Stimulated activated CD4-positive, alpha-beta T cell treated with anti-CD3 and anti-CD28 coated beads, Interleukin-1b, Interleukin-23, amount 100 ng/mL, for 24 hours (primary cell): ENCODE measurements at regions not wholly inside any gene's neighbourhood (a gene's known extent, or its start where the extent isn't known, plus 50 kb on each side); places are given as distances from the start of the nearest gene placed in this dataset.
"Not testable (repeated sequence)": the region's sequence is repeated elsewhere in the genome, so short reads cannot be mapped to it uniquely, and the experiment has no call there.

Experiments
- DNase-seq, 4 experiments: peaks; one replicate each; pipeline ENCODE4 v3.0.0-alpha.2; 2020; ENCODE audit warnings: low read depth in 4 of 4, low spot score in 1 of 4

GRCh38 chr1:83154306-83154705, 844.6 kb downstream of the TTLL7 start:
- not testable (repeated sequence) for DNase-seq

DNA sequence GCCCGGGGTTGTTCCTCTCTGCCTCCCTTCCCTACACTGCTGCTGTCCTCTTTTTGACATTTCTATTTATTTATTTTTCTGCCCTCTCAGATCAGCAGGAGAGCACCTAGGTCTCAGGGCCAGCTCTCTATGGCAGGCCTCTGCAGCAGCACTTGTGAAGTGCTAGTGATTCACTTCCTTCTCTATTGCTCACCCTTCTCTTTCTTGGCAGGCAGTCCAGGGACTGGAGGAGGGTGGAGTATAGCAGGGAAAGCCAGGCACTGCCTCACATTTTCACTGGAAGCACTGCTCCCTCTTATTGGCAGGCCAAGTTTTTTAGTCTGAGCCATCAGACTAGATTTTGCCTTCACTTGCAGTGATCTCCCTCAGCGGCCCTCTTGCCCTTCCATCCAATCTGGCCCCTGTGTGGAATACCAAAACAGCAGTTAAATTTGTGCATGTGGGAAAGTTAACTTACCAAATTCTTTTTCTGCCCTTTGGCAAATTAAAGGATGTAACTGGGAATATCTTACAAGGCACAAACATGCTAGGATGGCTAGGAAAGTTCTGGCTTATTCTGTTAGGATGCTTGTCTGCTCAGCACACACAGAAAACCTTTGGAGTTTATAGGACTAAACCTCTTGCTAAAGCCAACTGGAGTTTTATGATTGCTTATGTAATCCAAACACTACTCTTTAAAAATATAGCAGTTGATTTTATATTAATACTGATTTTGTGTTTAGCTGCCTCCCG, 847.6 kb downstream of the TTLL7 start:
- DNase-seq, result not testable (repeated sequence)

DNA sequence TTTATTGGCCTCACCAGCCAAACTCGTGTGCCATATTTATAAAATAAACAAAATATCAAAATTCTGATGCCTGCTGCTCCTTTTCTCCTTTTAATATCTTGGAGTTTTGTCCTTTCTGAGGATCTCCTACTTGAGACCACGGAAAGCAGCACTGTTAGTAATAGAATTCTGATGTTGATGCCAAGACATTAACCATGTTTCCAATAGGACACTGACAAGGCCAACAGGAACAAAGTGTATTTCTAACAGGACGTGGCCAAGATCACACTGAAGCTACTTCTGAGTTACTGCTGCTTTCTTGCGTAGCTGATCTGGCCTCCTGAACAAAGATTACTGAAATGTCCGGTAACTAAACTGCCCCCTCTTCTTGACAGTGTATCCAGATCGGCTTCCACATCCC, 848.5 kb downstream of the TTLL7 start:
- not testable (repeated sequence) for DNase-seq

DNA sequence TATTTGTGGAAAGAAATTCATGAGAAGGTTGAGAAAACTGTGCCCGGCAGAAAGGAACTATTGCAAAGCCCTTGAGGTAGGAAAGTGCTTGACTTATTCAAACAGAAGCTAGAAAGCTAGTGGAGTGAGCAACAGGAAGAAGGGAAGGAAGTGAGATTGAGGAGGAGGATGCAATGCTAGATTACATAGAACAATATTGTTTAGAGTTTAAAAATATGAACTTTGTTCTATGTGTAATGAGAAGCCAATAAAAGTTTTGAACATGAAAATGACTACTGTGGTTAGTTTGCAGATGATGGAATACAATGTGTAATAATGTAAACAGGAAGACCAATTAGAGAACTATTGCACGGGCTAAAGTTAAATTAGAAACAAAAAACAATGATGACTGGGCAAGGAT, 853.1 kb downstream of the TTLL7 start:
- not testable (repeated sequence) for DNase-seq

- DNase-seq, result not testable (repeated sequence)
These were observed 856.1 kb downstream of the TTLL7 start for GRCh38 chr1:83142802-83143201.

DNA sequence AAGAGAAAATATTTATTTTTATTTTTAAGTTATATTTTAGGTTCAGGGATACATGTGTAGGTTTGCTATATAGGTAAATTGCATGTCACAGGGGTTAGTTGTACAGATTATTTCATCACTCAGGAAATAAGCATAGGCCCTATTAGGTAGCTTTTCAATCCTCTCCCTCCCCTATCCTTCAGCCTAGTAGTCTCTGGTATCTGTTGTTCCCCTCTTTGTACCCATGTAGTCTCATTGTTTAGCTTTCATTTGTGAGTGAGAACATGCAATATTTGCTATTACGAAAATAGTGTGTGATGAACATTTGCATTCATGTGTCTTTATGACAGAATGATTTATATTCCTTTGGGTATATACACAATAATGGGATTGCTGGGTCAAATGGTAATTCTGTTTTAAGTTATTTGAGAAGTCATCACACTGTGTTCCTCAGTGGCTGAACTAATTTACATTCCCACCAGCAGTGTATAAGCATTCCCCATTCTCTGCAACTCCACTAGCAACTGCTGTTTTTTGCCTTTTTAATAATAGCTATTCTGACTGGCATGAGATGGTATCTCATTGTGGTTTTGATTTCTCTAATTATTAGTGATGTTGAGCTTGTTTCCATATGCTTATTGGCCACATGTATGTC, 863.3 kb downstream of the TTLL7 start:
- not testable (repeated sequence) for DNase-seq

- DNase-seq, result not testable (repeated sequence)
These were observed 864.5 kb downstream of the TTLL7 start for GRCh38 chr1:83134322-83135014.

- no peak for DNase-seq
These were observed 867.3 kb downstream of the TTLL7 start for GRCh38 chr1:83131692-83131955.

- DNase-seq, result no peak
These were observed 867.8 kb downstream of the TTLL7 start for GRCh38 chr1:83130886-83131691.

DNA sequence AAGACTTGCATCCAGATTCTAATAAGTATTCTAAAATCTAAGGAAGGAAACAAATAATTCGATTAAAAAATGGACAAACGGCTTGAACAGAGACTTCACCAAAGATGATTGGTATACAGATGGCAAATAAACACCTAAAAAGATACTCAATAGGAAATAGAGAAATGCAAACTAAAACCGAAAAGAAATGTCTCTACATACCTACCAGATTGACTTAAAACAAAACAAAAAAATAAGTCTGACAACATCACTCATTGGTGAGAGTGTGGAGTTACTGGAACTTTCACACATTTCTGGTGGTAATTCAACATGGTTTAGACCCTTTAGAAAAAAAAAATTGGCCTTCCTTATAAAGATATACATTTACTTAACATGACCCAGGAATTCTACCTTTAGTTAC, 869.8 kb downstream of the TTLL7 start:
- DNase-seq, result no peak

- DNase-seq, result no peak
These were observed 873.5 kb downstream of the TTLL7 start for GRCh38 chr1:83125456-83125855.

GRCh38 chr1:83123019-83123418, 875.9 kb downstream of the TTLL7 start:
- DNase-seq, result no peak

GRCh38 chr1:83118472-83118871, 880.5 kb downstream of the TTLL7 start:
- no peak for DNase-seq

DNA sequence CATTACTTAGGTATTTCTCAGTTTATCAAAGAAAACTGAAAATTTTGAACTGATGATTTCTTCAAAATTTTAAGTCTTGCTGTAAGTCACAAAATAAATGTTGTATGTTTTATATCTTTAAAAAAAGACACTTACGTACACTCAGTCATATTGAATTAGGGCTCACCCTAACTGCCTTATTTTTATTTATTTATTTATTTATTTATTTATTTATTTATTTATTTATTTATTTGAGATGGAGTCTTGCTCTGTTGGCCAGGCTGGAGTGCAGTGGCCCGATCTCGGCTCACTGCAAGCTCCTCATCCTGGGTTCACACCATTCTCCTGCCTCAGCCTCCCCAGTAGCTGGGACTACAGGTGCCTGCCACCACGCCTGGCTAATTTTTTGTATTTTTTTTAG, 881.9 kb downstream of the TTLL7 start:
- DNase-seq, result not testable (repeated sequence)

DNA sequence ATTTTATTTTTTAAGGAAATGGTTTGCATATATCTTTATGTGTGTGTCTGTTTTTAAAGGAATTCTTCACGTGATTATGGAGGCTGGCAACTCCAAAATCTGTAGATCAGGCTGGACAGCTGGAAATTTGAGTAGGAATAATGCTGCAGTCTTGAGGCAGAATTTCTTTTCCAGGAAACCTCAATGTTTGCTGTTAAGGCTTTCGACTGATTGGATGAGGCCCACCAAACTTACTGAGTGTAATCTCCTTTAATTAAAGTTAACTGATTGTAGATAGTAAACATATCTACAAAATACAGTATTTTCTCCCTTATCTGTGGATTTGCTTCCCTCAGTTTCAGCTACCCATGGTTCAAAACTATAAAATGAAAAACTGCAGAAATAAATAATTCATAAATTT, 883.1 kb downstream of the TTLL7 start:
- DNase-seq, result no peak

DNA sequence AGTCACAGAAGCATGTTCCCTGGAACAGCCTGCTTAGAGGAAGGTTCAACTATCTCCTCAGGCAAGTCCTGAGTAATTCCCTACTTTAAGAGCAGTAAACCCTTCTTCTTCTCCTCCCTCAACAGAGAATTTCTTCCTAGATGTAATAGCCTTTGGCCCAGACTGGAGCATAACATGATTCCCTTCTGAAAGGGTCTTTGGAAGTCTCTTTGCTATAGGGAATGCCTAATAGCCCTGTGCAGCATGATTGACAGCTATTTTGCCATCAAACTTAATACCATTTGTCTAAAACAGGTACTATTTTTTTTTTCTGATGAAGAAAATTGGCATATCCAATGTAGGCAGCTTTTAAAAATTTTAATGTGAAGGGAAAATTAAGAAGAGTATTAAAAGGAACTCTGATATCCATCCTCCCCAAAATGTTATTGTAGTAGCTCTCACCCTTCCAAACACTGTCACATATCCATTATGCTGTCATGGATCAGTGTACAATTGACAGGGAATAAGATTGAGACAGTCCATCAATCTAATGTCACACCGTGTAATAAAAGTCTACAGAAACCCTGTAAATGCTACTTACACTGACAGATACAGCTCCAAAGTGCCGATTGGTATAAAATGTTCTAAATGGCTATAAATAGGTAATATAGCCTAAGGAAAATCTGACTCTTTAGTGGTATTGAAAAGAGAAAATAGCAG, 884.6 kb downstream of the TTLL7 start:
- DNase-seq, result no peak

- DNase-seq, result no peak
These were observed 885.3 kb downstream of the TTLL7 start for GRCh38 chr1:83113652-83114051.

DNA sequence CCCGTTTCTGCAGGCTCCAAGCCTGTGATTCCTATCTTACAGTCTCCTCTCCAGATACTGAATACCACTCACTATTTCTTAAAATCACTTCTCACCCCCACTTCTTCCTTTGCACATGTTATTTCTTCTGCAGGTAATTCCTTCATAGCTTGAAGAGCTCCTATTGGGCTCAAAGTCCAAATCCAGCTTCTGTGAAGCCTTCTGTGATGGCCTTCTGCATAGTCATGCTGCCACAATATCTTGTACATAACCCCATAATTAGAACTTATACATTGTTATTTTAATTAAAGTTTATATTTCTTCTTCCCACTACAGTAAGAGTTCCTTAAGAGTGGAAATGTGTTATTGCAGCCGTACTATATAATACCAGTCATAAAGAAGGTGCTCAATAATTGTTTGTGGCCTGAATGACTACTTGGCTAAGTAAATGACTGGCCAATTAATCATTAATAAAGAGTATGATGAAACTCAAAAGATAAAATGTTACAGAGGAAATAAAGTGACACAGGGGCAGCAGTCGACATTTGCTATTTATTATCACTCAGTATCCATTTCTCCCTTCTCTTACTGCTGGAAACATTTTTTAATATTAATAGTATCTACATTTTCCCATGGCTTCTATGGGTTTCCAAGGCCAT, 886.6 kb downstream of the TTLL7 start:
- no peak for DNase-seq

- no peak for DNase-seq
These were observed 888.8 kb downstream of the TTLL7 start for GRCh38 chr1:83110156-83110555.

DNA sequence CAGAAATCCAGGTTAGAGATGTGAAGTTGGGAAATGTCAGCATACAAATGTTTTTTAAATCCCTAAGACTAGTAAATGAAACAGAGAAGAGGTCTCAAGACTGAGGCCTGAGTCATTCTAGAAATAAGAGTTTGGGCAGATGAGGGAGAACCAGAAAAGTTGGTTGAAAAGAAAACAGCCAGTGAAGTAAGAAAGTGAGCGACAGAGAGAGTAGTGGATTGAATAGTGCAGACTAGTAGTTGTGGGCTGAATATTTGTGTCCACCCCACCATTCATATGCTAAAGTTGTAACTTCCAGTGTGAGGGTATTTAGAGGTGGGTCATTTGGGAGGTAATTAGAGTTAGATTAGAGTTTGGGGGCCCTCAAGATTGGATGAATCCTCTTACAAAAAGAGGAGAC, 889.2 kb downstream of the TTLL7 start:
- no peak for DNase-seq

GRCh38 chr1:83104558-83104957, 894.4 kb downstream of the TTLL7 start:
- no peak for DNase-seq
